PC-3 (cell line): ENCODE measurements at regions not wholly inside any gene's neighbourhood (a gene's known extent, or its start where the extent isn't known, plus 50 kb on each side); places are given as distances from the start of the nearest gene placed in this dataset.
"Not testable (repeated sequence)": the region's sequence is repeated elsewhere in the genome, so short reads cannot be mapped to it uniquely, and the experiment has no call there.

ENCODE experiments used
- ATAC-seq: fragments of 200-7000 bp; cut with Tn5 transposase; 2 replicates; pipeline ENCODE4 v1.9.1; 2020; ENCODE audit warnings: mild to moderate bottlenecking, moderate library complexity
- BruUV-seq: library from RNA; stranded (reverse); fragments of 400-500 nt; replicated peaks from 2 replicates; lab custom pipeline; 2021; lab: Mats Ljungman, UMichigan
- CTCF ChIA-PET: fragments of 300-600 bp; sonication (Branson Sonifier 250); formaldehyde crosslinking; loops from one replicate; lab custom pipeline; 2022; ENCODE audit warnings: antibody characterized with exemption; lab: Charles Lee
- POLR2A ChIA-PET: fragments of 300-600 bp; sonication (Branson Sonifier 250); formaldehyde crosslinking; loops from one replicate; lab custom pipeline; 2022; ENCODE audit warnings: antibody characterized with exemption; ENCODE audit not compliant: unreplicated experiment; lab: Charles Lee
- DNase-seq: peaks from one replicate; pipeline ENCODE4 v3.0.0-alpha.2; 2015
- H2AFZ ChIP-seq: fragments of 300-600 bp; sonication (generic); 2 replicates; pipeline ENCODE4 v1.6.0; 2016; ENCODE audit warnings: antibody characterized with exemption, low read length
- H3F3A ChIP-seq: fragments of 300-600 bp; sonication (generic); one replicate; pipeline ENCODE4 v1.6.0; 2017; ENCODE audit warnings: antibody characterized with exemption, low read length, control low read depth, mild to moderate bottlenecking; ENCODE audit not compliant: unreplicated experiment
- H3K27ac ChIP-seq: fragments of 300-600 bp; sonication (generic); 2 replicates; pipeline ENCODE4 v1.5.1; 2016; ENCODE audit warnings: mild to moderate bottlenecking, low read length
- H3K27me3 ChIP-seq: fragments of 300-600 bp; sonication (generic); 2 replicates; pipeline ENCODE4 v1.6.1; 2016; ENCODE audit warnings: low read length, mixed read lengths
- H3K36me3 ChIP-seq: fragments of 300-600 bp; sonication (generic); 2 replicates; pipeline ENCODE4 v1.6.1; 2016; ENCODE audit warnings: low read depth, mixed run types, low read length, mixed read lengths
- H3K4me1 ChIP-seq: fragments of 300-600 bp; sonication (generic); 2 replicates; pipeline ENCODE4 v1.5.1; 2016; ENCODE audit warnings: low read length; ENCODE audit not compliant: insufficient read depth
- H3K4me2 ChIP-seq: fragments of 300-600 bp; sonication (generic); 2 replicates; pipeline ENCODE4 v1.6.0; 2016; ENCODE audit warnings: low read length
- H3K4me3 ChIP-seq: fragments of 300-600 bp; sonication (generic); 2 replicates; pipeline ENCODE4 v1.5.1; 2016; ENCODE audit warnings: mild to moderate bottlenecking, low read length, mixed read lengths
- H3K79me2 ChIP-seq: fragments of 300-600 bp; sonication (generic); 2 replicates; pipeline ENCODE4 v1.6.1; 2017; ENCODE audit warnings: low read length, mixed read lengths
- H3K9ac ChIP-seq: fragments of 300-600 bp; sonication (generic); 2 replicates; pipeline ENCODE4 v1.6.0; 2016; ENCODE audit warnings: mild to moderate bottlenecking, low read length
- H3K9me2 ChIP-seq: fragments of 300-600 bp; sonication (generic); replicated peaks from 2 replicates; pipeline ENCODE4 v1.6.1; 2016; ENCODE audit warnings: mixed run types, low read length, mixed read lengths
- H3K9me3 ChIP-seq: fragments of 300-600 bp; sonication (generic); 2 replicates; pipeline ENCODE4 v1.6.1; 2016; ENCODE audit warnings: low read length, mixed read lengths
- H4K20me1 ChIP-seq: fragments of 300-600 bp; sonication (generic); 2 replicates; pipeline ENCODE4 v1.6.1; 2016; ENCODE audit warnings: low read length, mixed read lengths
- CTCF ChIP-seq: fragments of 300-600 bp; sonication (generic); conservative IDR thresholded peaks from 2 replicates; pipeline ENCODE4 v1.5.1; 2017; ENCODE audit warnings: antibody characterized with exemption, low read depth, mild to moderate bottlenecking, low read length
- EZH2 ChIP-seq: fragments of 300-600 bp; sonication (generic); IDR thresholded peaks from one replicate; pipeline ENCODE4 v1.6.1; 2017; ENCODE audit warnings: antibody characterized with exemption, mild to moderate bottlenecking, low read length; ENCODE audit not compliant: unreplicated experiment
- EZH2phosphoT487 ChIP-seq: fragments of 300-600 bp; sonication (generic); IDR thresholded peaks from 2 replicates; pipeline ENCODE4 v1.6.1; 2018; ENCODE audit warnings: mild to moderate bottlenecking, antibody characterized with exemption, low read length, borderline replicate concordance
- intact Hi-C: fragments of 100-400 bp; cut with micrococcal nuclease; formaldehyde crosslinking; loops from 2 replicates; pipeline ENCODE4 v1.9.0; 2023

- H2AFZ ChIP-seq = no peak overlapping the region
- H3K36me3 ChIP-seq = no peaks in the 10 kb centered on the region
- no peaks in the 10 kb centered on the region for H3F3A ChIP-seq
- H3K79me2 ChIP-seq = no peaks in the 10 kb centered on the region
- BruUV-seq = no TSS peak
- intact Hi-C loops = no loop called here
- ChIA-PET POLR2A (no interaction called here), CTCF (no interaction called here)
- no peaks in the 10 kb centered on the region for H3K4me1 ChIP-seq
- no peak for ATAC-seq
- H3K9me2 ChIP-seq = no peaks in the 10 kb centered on the region
- no peaks in the 10 kb centered on the region for H4K20me1 ChIP-seq
- no peak overlapping the region for H3K27ac ChIP-seq
- H3K4me2 ChIP-seq = no peak overlapping the region
- TF ChIP-seq EZH2 (no peak), EZH2phosphoT487 (no peak), CTCF (no peak)
- H3K27me3 ChIP-seq = no peaks in the 10 kb centered on the region
- H3K9ac ChIP-seq = no peak overlapping the region
- H3K9me3 ChIP-seq = peaks cover 8% of the 10 kb centered on the region
- DNase-seq = no peak
- no peak overlapping the region for H3K4me3 ChIP-seq
These were observed 336.9 kb downstream of the PTTG2 start for GRCh38 chr4:38297061-38297460.

GRCh38 chr4:38298868-38299713, 338.9 kb downstream of the PTTG2 start:
- Histone ChIP-seq H3K27ac (no peak overlapping the region), H3K9me2 (no peaks in the 10 kb centered on the region), H3K9ac (no peak overlapping the region), H3K36me3 (no peaks in the 10 kb centered on the region), H3K79me2 (no peaks in the 10 kb centered on the region), H4K20me1 (no peaks in the 10 kb centered on the region), H2AFZ (no peak overlapping the region), H3F3A (no peaks in the 10 kb centered on the region), H3K9me3 (peaks cover 8% of the 10 kb centered on the region), H3K4me3 (no peak overlapping the region), H3K4me1 (no peaks in the 10 kb centered on the region), H3K27me3 (no peaks in the 10 kb centered on the region), H3K4me2 (no peak overlapping the region)
- intact Hi-C loops = no loop called here
- no TSS peak for BruUV-seq
- ATAC-seq = no peak
- POLR2A ChIA-PET = no interaction called here
- no peak for DNase-seq
- CTCF ChIA-PET = no interaction called here
- TF ChIP-seq EZH2phosphoT487 = no peak
- TF ChIP-seq CTCF = no peak
- TF ChIP-seq EZH2 = no peak

- DNase-seq = no peak
- no peak for ATAC-seq
- no TSS peak for BruUV-seq
- intact Hi-C loops = no loop called here
- Histone ChIP-seq H3K9me3 (peaks cover 8% of the 10 kb centered on the region), H3K4me3 (no peak overlapping the region), H3K4me1 (no peaks in the 10 kb centered on the region), H3K36me3 (no peaks in the 10 kb centered on the region), H3F3A (no peaks in the 10 kb centered on the region), H2AFZ (no peak overlapping the region), H4K20me1 (no peaks in the 10 kb centered on the region), H3K27ac (no peak overlapping the region), H3K9ac (no peak overlapping the region), H3K27me3 (no peaks in the 10 kb centered on the region), H3K9me2 (no peaks in the 10 kb centered on the region), H3K79me2 (no peaks in the 10 kb centered on the region), H3K4me2 (no peak overlapping the region)
- CTCF ChIA-PET = no interaction called here
- POLR2A ChIA-PET = no interaction called here
- TF ChIP-seq EZH2phosphoT487 (no peak), EZH2 (no peak), CTCF (no peak)
These were observed 342.7 kb downstream of the PTTG2 start for GRCh38 chr4:38302910-38303309.

- ATAC-seq, H3K4me3 ChIP-seq, H3F3A ChIP-seq, H3K9ac ChIP-seq, DNase-seq, H3K79me2 ChIP-seq, POLR2A ChIA-PET, H3K27me3 ChIP-seq, H2AFZ ChIP-seq, H3K9me2 ChIP-seq, H3K27ac ChIP-seq, H3K4me2 ChIP-seq, H3K36me3 ChIP-seq, H4K20me1 ChIP-seq, intact Hi-C loops, BruUV-seq, CTCF ChIA-PET, H3K9me3 ChIP-seq: not testable (repeated sequence)
- peaks cover 11% of the 10 kb centered on the region for H3K4me1 ChIP-seq
These were observed 344.3 kb downstream of the PTTG2 start for GRCh38 chr4:38304460-38304859.
